GM19023 (cell line): ENCODE measurements at regions not wholly inside any gene's neighbourhood (a gene's known extent, or its start where the extent isn't known, plus 50 kb on each side); places are given as distances from the start of the nearest gene placed in this dataset.

Experiments
- ATAC-seq: cut with Tn5 transposase; IDR thresholded peaks from one replicate; pipeline ENCODE4 v1.9.1; 2021; ENCODE audit warnings: mild to moderate bottlenecking, moderate library complexity; ENCODE audit not compliant: unreplicated experiment

- ATAC-seq, result no peak
Measured at GRCh38 chr2:7666596-7667259, 749.5 kb downstream of the RNF144A start.

- ATAC-seq, result no peak
Measured at GRCh38 chr2:7667260-7667757, 750.1 kb downstream of the RNF144A start.

GRCh38 chr2:7670905-7671641 is 753.9 kb downstream of the RNF144A start:
- no peak for ATAC-seq

- ATAC-seq, result no peak
Measured at GRCh38 chr2:7672027-7672684, 754.9 kb downstream of the RNF144A start.

GRCh38 chr2:7672685-7673071 is 755.5 kb downstream of the RNF144A start:
- no peak for ATAC-seq

- ATAC-seq, result no peak
Measured at GRCh38 chr2:7673101-7673500, 755.9 kb downstream of the RNF144A start.

- ATAC-seq, result no peak
Measured at GRCh38 chr2:7673853-7674252, 756.6 kb downstream of the RNF144A start.

- ATAC-seq, result no peak
Measured at GRCh38 chr2:7674606-7675005, 757.4 kb downstream of the RNF144A start.

- ATAC-seq, result no peak
Measured at GRCh38 chr2:7676714-7677113, 759.5 kb downstream of the RNF144A start.

- ATAC-seq, result no peak
Measured at GRCh38 chr2:7681881-7682461, 764.8 kb downstream of the RNF144A start.

GRCh38 chr2:7683196-7683595 is 766.0 kb downstream of the RNF144A start:
- no peak for ATAC-seq

GRCh38 chr2:7683708-7684107 is 766.5 kb downstream of the RNF144A start:
- ATAC-seq, result no peak

GRCh38 chr2:7685342-7686015 is 768.3 kb downstream of the RNF144A start:
- no peak for ATAC-seq

GRCh38 chr2:7686016-7686385 is 768.8 kb downstream of the RNF144A start:
- no peak for ATAC-seq

GRCh38 chr2:7691961-7692656 is 774.9 kb downstream of the RNF144A start:
- no peak for ATAC-seq

GRCh38 chr2:7692657-7693161 is 775.5 kb downstream of the RNF144A start:
- ATAC-seq, result no peak

- ATAC-seq, result no peak
Measured at GRCh38 chr2:7693246-7694075, 776.2 kb downstream of the RNF144A start.

GRCh38 chr2:7694076-7694985 is 777.1 kb downstream of the RNF144A start:
- ATAC-seq, result no peak
